Endothelial cell of umbilical vein (primary cell): ENCODE measurements at regions not wholly inside any gene's neighbourhood (a gene's known extent, or its start where the extent isn't known, plus 50 kb on each side); places are given as distances from the start of the nearest gene placed in this dataset.

ENCODE experiments used
- BruUV-seq: library from RNA; stranded (reverse); fragments of 400-500 nt; replicated peaks from 2 replicates; lab custom pipeline; 2021; lab: Mats Ljungman, UMichigan
- CTCF ChIA-PET: fragments of 300-600, 350-600 bp; sonication (Branson Sonifier 250); formaldehyde crosslinking; loops from one replicate; lab custom pipeline; 2021; ENCODE audit warnings: antibody characterized with exemption, inconsistent platforms; lab: Charles Lee
- POLR2A ChIA-PET: fragments of 300-600, 350-600 bp; sonication (Branson Sonifier 250); formaldehyde crosslinking; loops from one replicate; lab custom pipeline; 2021; ENCODE audit warnings: antibody characterized with exemption, inconsistent platforms; lab: Charles Lee
- DNase-seq: peaks from one replicate; pipeline ENCODE4 v3.0.0-alpha.2; 2011; ENCODE audit warnings: low read depth, low spot score
- FAIRE-seq: peaks from 2 replicates; lab custom pipeline; 2011; peaks lifted over from hg19 to GRCh38; lab: Jason Lieb, UNC
- H2AFZ ChIP-seq: 2 replicates; pipeline ENCODE4 v1.6.0; 2012; ENCODE audit warnings: low read depth, low read length, control low read depth, inconsistent platforms
- H3K27ac ChIP-seq: 2 replicates; pipeline ENCODE4 v1.5.1; 2011; ENCODE audit warnings: low read depth, mild to moderate bottlenecking, control low read depth, low read length, moderate library complexity; ENCODE audit not compliant: insufficient read depth
- H3K27me3 ChIP-seq, 2 experiments: 2 replicates each; pipeline versions ENCODE4 v1.6.0 to v1.6.1; 2011; ENCODE audit warnings: low read length in 2 of 2, mixed read lengths in 1 of 2; ENCODE audit not compliant: control insufficient read depth in 2 of 2, insufficient read depth in 2 of 2
- H3K36me3 ChIP-seq, 2 experiments: 2 replicates in 1 of 2; 3 replicates in 1 of 2; pipeline ENCODE4 v1.5.1; 2011; ENCODE audit warnings: low read length in 2 of 2, mild to moderate bottlenecking in 1 of 2, moderate library complexity in 1 of 2; ENCODE audit not compliant: control insufficient read depth in 2 of 2, insufficient read depth in 2 of 2; ENCODE audit errors: extremely low read depth in 1 of 2
- H3K4me1 ChIP-seq: 3 replicates; pipeline ENCODE4 v1.5.1; 2011; ENCODE audit warnings: mild to moderate bottlenecking, low read length; ENCODE audit not compliant: control insufficient read depth, insufficient read depth; ENCODE audit errors: extremely low read depth
- H3K4me2 ChIP-seq: 2 replicates; pipeline ENCODE4 v1.6.1; 2011; ENCODE audit warnings: low read length, control low read depth, mixed read lengths; ENCODE audit not compliant: insufficient read depth
- H3K4me3 ChIP-seq, 3 experiments: fragments of 200-600 bp in 1 of 3; sonication (generic), shearing (Covaris generic) in 1 of 3; replicated peaks in 1 of 3; 2 replicates each; pipeline ENCODE4 v1.5.1; 2011 to 2016; ENCODE audit warnings: control low read depth in 3 of 3, low read length in 3 of 3, mild to moderate bottlenecking in 2 of 3, inconsistent platforms in 1 of 3, low read depth in 1 of 3, moderate library complexity in 1 of 3; ENCODE audit not compliant: insufficient read depth in 1 of 3
- H3K79me2 ChIP-seq: 2 replicates; pipeline ENCODE4 v1.6.0; 2012; ENCODE audit warnings: low read length, inconsistent platforms; ENCODE audit not compliant: control insufficient read depth, insufficient read depth
- H3K9ac ChIP-seq: replicated peaks from 2 replicates; pipeline ENCODE3; 2011; ENCODE audit warnings: low read length, control low read depth; ENCODE audit not compliant: insufficient read depth; ENCODE audit errors: extremely low read depth
- H3K9me1 ChIP-seq: replicated peaks from 3 replicates; pipeline ENCODE4 v1.6.0; 2011; ENCODE audit warnings: mild to moderate bottlenecking, low read length; ENCODE audit not compliant: control insufficient read depth, insufficient read depth; ENCODE audit errors: extremely low read depth
- H3K9me3 ChIP-seq: replicated peaks from 2 replicates; pipeline ENCODE4 v1.5.1; 2012; ENCODE audit warnings: low read length, inconsistent platforms; ENCODE audit not compliant: control insufficient read depth, insufficient read depth
- H4K20me1 ChIP-seq: replicated peaks from 2 replicates; pipeline ENCODE3; 2011; ENCODE audit warnings: mild to moderate bottlenecking, low read length; ENCODE audit not compliant: control insufficient read depth, insufficient read depth; ENCODE audit errors: extremely low read depth
- CTCF ChIP-seq, 2 donors: IDR thresholded peaks; 1 replicate in 1 of 2; 2 replicates in 1 of 2; pipeline ENCODE4 v1.5.1; 2011; ENCODE audit warnings: low read length in 2 of 2, mild to moderate bottlenecking in 2 of 2, moderate library complexity in 2 of 2, control low read depth in 1 of 2, inconsistent platforms in 1 of 2, low read depth in 1 of 2; ENCODE audit not compliant: insufficient read depth in 1 of 2; ENCODE audit errors: extremely low read depth in 1 of 2
- EZH2 ChIP-seq: IDR thresholded peaks from 2 replicates; pipeline ENCODE4 v1.6.1; 2012; ENCODE audit warnings: borderline replicate concordance, low read depth, mild to moderate bottlenecking, moderate library complexity, low read length, inconsistent platforms; ENCODE audit not compliant: severe bottlenecking
- FOS ChIP-seq: IDR thresholded peaks from 2 replicates; pipeline ENCODE4 v1.6.1; 2011; ENCODE audit warnings: mild to moderate bottlenecking, low read length, moderate library complexity, borderline replicate concordance; ENCODE audit not compliant: insufficient read depth
- GATA2 ChIP-seq: IDR thresholded peaks from 2 replicates; pipeline ENCODE4 v1.7.0; 2011; ENCODE audit warnings: low read depth, mild to moderate bottlenecking, moderate library complexity, mixed read lengths, low read length; ENCODE audit not compliant: insufficient read length, insufficient read depth
- JUN ChIP-seq: IDR thresholded peaks from 2 replicates; pipeline ENCODE4 v1.6.1; 2011; ENCODE audit warnings: borderline replicate concordance, low read depth; ENCODE audit not compliant: insufficient read length, insufficient read depth
- MAX ChIP-seq: IDR thresholded peaks from 2 replicates; pipeline ENCODE4 v1.6.1; 2011; ENCODE audit not compliant: insufficient read depth, insufficient read length
- MYC ChIP-seq: IDR thresholded peaks from one replicate; pipeline ENCODE4 v1.6.1; 2011; ENCODE audit warnings: mild to moderate bottlenecking, low read depth, low read length
- POLR2A ChIP-seq: IDR thresholded peaks from 2 replicates; pipeline ENCODE4 v1.6.1; 2012; ENCODE audit warnings: low read depth, mild to moderate bottlenecking, control low read depth, low read length
- POLR2AphosphoS5 ChIP-seq: IDR thresholded peaks from 2 replicates; pipeline ENCODE4 v1.6.1; 2012; ENCODE audit warnings: low read depth, mild to moderate bottlenecking, control low read depth, low read length, moderate library complexity; ENCODE audit not compliant: insufficient read depth
- dilution Hi-C: fragments of 300-500 bp; cut with MboI; formaldehyde crosslinking; loops from one replicate; pipeline ENCODE4 v1.15.0; 2019; ENCODE audit warnings: low sequenced_read_pairs; ENCODE audit not compliant: extremely low pct_ligation_motif_present
- intact Hi-C: fragments of 100-400 bp; cut with micrococcal nuclease; formaldehyde crosslinking; loops from one replicate; pipeline ENCODE4 v1.10.0; 2022

GRCh38 chr2:77962943-77963342, 440.8 kb upstream of the LRRTM4 start:
- Histone ChIP-seq H3K4me2 (no peak overlapping the region), H3K27me3 (no peaks in the 10 kb centered on the region), H3K36me3 (no peaks in the 10 kb centered on the region), H3K9me1 (no peaks in the 10 kb centered on the region), H3K9me3 (no peaks in the 10 kb centered on the region), H3K27ac (no peak overlapping the region), H2AFZ (no peak overlapping the region), H3K79me2 (no peaks in the 10 kb centered on the region), H3K4me1 (no peaks in the 10 kb centered on the region), H4K20me1 (no peaks in the 10 kb centered on the region), H3K4me3 (no peak overlapping the region), H3K9ac (no peak overlapping the region)
- dilution Hi-C loops (no loop called here), intact Hi-C loops (no loop called here)
- POLR2A ChIA-PET: no interaction called here
- no TSS peak for BruUV-seq
- CTCF ChIA-PET: no interaction called here
- no peak for FAIRE-seq
- TF ChIP-seq POLR2AphosphoS5: no peak
- TF ChIP-seq GATA2: no peak
- no peak for TF ChIP-seq MAX
- no peak for TF ChIP-seq FOS
- TF ChIP-seq MYC: no peak
- TF ChIP-seq CTCF (IDR thresholded peaks at IDR 0.05; ENCODE audit: extremely low read depth in 1 of 2, insufficient read depth in 1 of 2, low read depth in 1 of 2, low read length in 2 of 2): no peak
- no peak for TF ChIP-seq POLR2A
- TF ChIP-seq JUN: no peak
- no peak for TF ChIP-seq EZH2
- no peak for DNase-seq
